HG03095 (cell line): ENCODE measurements at regions not wholly inside any gene's neighbourhood (a gene's known extent, or its start where the extent isn't known, plus 50 kb on each side); places are given as distances from the start of the nearest gene placed in this dataset.

Experiments used
- ATAC-seq: cut with Tn5 transposase; IDR thresholded peaks from one replicate; pipeline ENCODE4 v1.9.1; 2021; ENCODE audit warnings: moderate library complexity; ENCODE audit not compliant: unreplicated experiment

- no peak for ATAC-seq
Measured at GRCh38 chr15:69574506-69574905, 121.9 kb downstream of the RPLP1 start.

- no peak for ATAC-seq
Measured at GRCh38 chr15:69575387-69575786, 122.8 kb downstream of the RPLP1 start.

GRCh38 chr15:69576035-69576526, 123.5 kb downstream of the RPLP1 start:
- no peak for ATAC-seq

- ATAC-seq, result no peak
Measured at GRCh38 chr15:69576948-69577351, 124.3 kb downstream of the RPLP1 start.

GRCh38 chr15:69577397-69577796, 124.8 kb downstream of the RPLP1 start:
- no peak for ATAC-seq

GRCh38 chr15:69578252-69578651, 125.6 kb downstream of the RPLP1 start:
- ATAC-seq, result no peak

- ATAC-seq, result no peak
Measured at GRCh38 chr15:69578787-69579583, 126.4 kb downstream of the RPLP1 start.

GRCh38 chr15:69579950-69580618, 127.5 kb downstream of the RPLP1 start:
- no peak for ATAC-seq

- no peak for ATAC-seq
Measured at GRCh38 chr15:69583626-69584025, 131.0 kb downstream of the RPLP1 start.

GRCh38 chr15:69585937-69586336, 133.3 kb downstream of the RPLP1 start:
- ATAC-seq, result no peak

- ATAC-seq, result no peak
Measured at GRCh38 chr15:69586721-69587120, 134.1 kb downstream of the RPLP1 start.

- no peak for ATAC-seq
Measured at GRCh38 chr15:69587723-69588426, 135.3 kb downstream of the RPLP1 start.

GRCh38 chr15:69590201-69590710, 137.6 kb downstream of the RPLP1 start:
- no peak for ATAC-seq

- no peak for ATAC-seq
Measured at GRCh38 chr15:69590932-69591524, 138.4 kb downstream of the RPLP1 start.

GRCh38 chr15:69591905-69592508, 139.4 kb downstream of the RPLP1 start:
- ATAC-seq, result no peak

GRCh38 chr15:69592954-69593353, 140.3 kb downstream of the RPLP1 start:
- ATAC-seq, result no peak

GRCh38 chr15:69593488-69593887, 140.9 kb downstream of the RPLP1 start:
- no peak for ATAC-seq

- no peak for ATAC-seq
Measured at GRCh38 chr15:69593981-69594966, 141.7 kb downstream of the RPLP1 start.

GRCh38 chr15:69595009-69595791, 142.6 kb downstream of the RPLP1 start:
- no peak for ATAC-seq
